H1 (cell line): ENCODE measurements at regions not wholly inside any gene's neighbourhood (a gene's known extent, or its start where the extent isn't known, plus 50 kb on each side); places are given as distances from the start of the nearest gene placed in this dataset.
A peak's percentile ranks its signal among the peaks of the same experiment; 100 is the strongest.

Source experiments
- CTCF ChIA-PET: fragments of 300-600 bp; sonication (Branson Sonifier 250); formaldehyde crosslinking; loops from one replicate; lab custom pipeline; 2021; ENCODE audit not compliant: partially characterized antibody; lab: Charles Lee
- POLR2A ChIA-PET: fragments of 300-600 bp; sonication (Branson Sonifier 250); formaldehyde crosslinking; loops from one replicate; lab custom pipeline; 2021; ENCODE audit warnings: inconsistent platforms; ENCODE audit not compliant: partially characterized antibody; lab: Charles Lee
- DNase-seq, 2 experiments: peaks; one replicate each; pipeline versions ENCODE4 v3.0.0 to v3.0.0-alpha.2; 2010 to 2022; ENCODE audit warnings: low spot score in 2 of 2, low read depth in 1 of 2, mixed read lengths in 1 of 2
- FAIRE-seq: peaks from 2 replicates; lab custom pipeline; 2011; peaks lifted over from hg19 to GRCh38; lab: Jason Lieb, UNC
- H2AFZ ChIP-seq: 2 replicates; pipeline ENCODE4 v1.8.1; 2012; ENCODE audit warnings: low read length, inconsistent platforms
- H2AK5ac ChIP-seq: 2 replicates; pipeline ENCODE4 v1.6.1; 2013; ENCODE audit warnings: low read depth, low read length
- H2BK120ac ChIP-seq: replicated peaks from 2 replicates; pipeline ENCODE3; 2013; ENCODE audit warnings: low read depth, low read length, inconsistent platforms
- H2BK12ac ChIP-seq: 2 replicates; pipeline ENCODE4 v1.6.1; 2013; ENCODE audit warnings: low read depth, low read length
- H2BK15ac ChIP-seq: 2 replicates; pipeline ENCODE4 v1.6.1; 2013; ENCODE audit warnings: low read length
- H2BK20ac ChIP-seq: 2 replicates; pipeline ENCODE4 v1.6.1; 2013; ENCODE audit warnings: low read length
- H2BK5ac ChIP-seq: 2 replicates; pipeline ENCODE4 v1.6.1; 2013; ENCODE audit warnings: low read depth, low read length
- H3K14ac ChIP-seq: 2 replicates; pipeline ENCODE4 v1.6.1; 2013; ENCODE audit warnings: inconsistent platforms; ENCODE audit not compliant: insufficient read length
- H3K18ac ChIP-seq: 2 replicates; pipeline ENCODE4 v1.6.1; 2013; ENCODE audit warnings: low read length; ENCODE audit errors: extremely low read depth
- H3K23ac ChIP-seq: 2 replicates; pipeline ENCODE4 v1.6.1; 2013; ENCODE audit warnings: inconsistent platforms; ENCODE audit not compliant: insufficient read length
- H3K23me2 ChIP-seq: 2 replicates; pipeline ENCODE4 v1.6.1; 2013; ENCODE audit warnings: low read depth, low read length
- H3K27ac ChIP-seq: 2 replicates; pipeline ENCODE4 v1.6.1; 2011; ENCODE audit warnings: low read depth, low read length, inconsistent platforms
- H3K27me3 ChIP-seq, 4 experiments: replicated peaks in 1 of 4; 1 replicate in 1 of 4; 2 replicates in 3 of 4; pipeline versions ENCODE4 v1.6.1 to v1.8.1; 2011 to 2013; ENCODE audit warnings: low read length in 3 of 4, mild to moderate bottlenecking in 3 of 4, inconsistent platforms in 2 of 4, mixed read lengths in 2 of 4, moderate library complexity in 1 of 4; ENCODE audit not compliant: control insufficient read depth in 3 of 4, insufficient read depth in 3 of 4; ENCODE audit errors: extremely low read depth in 1 of 4
- H3K36me3 ChIP-seq, 4 experiments: 2 replicates each; pipeline versions ENCODE4 v1.6.1 to v1.8.1; 2011 to 2013; ENCODE audit warnings: mild to moderate bottlenecking in 4 of 4, low read length in 3 of 4, moderate library complexity in 2 of 4, control low read depth in 1 of 4, inconsistent platforms in 1 of 4; ENCODE audit not compliant: insufficient read depth in 4 of 4, control insufficient read depth in 2 of 4
- H3K4ac ChIP-seq: replicated peaks from 2 replicates; pipeline ENCODE3; 2013; ENCODE audit warnings: low read length, low read depth, mixed read lengths, inconsistent platforms; ENCODE audit not compliant: insufficient read length
- H3K4me1 ChIP-seq, 4 experiments: replicated peaks in 1 of 4; 1 replicate in 1 of 4; 2 replicates in 3 of 4; pipeline versions ENCODE4 v1.6.1 to v1.8.1; 2011 to 2013; ENCODE audit warnings: low read length in 3 of 4, inconsistent platforms in 2 of 4, mixed read lengths in 1 of 4; ENCODE audit not compliant: insufficient read depth in 4 of 4, control insufficient read depth in 3 of 4
- H3K4me2 ChIP-seq, 2 experiments: 2 replicates each; pipeline versions ENCODE4 v1.6.1 to v1.8.1; 2011 to 2013; ENCODE audit warnings: low read depth in 2 of 2, low read length in 2 of 2, control low read depth in 1 of 2, inconsistent platforms in 1 of 2, mild to moderate bottlenecking in 1 of 2; ENCODE audit not compliant: insufficient read depth in 1 of 2
- H3K4me3 ChIP-seq, 4 experiments: fragments of 200-600, 300-600 bp in 1 of 4; sonication (generic), shearing (Covaris generic), sonication (Bioruptor Twin) in 1 of 4; 2 replicates each; pipeline versions ENCODE4 v1.5.1 to v1.8.1; 2011 to 2016; ENCODE audit warnings: low read length in 4 of 4, low read depth in 3 of 4, control low read depth in 2 of 4, inconsistent platforms in 2 of 4, mild to moderate bottlenecking in 2 of 4, mixed read lengths in 1 of 4, moderate library complexity in 1 of 4; ENCODE audit not compliant: insufficient read depth in 2 of 4; ENCODE audit errors: extremely low read depth in 1 of 4
- H3K56ac ChIP-seq: replicated peaks from 2 replicates; pipeline ENCODE3; 2013; ENCODE audit warnings: low read depth, mild to moderate bottlenecking, mixed read lengths, low read length, inconsistent platforms; ENCODE audit not compliant: insufficient read length
- H3K79me1 ChIP-seq: 2 replicates; pipeline ENCODE4 v1.6.1; 2013; ENCODE audit warnings: low read depth, low read length, control low read depth
- H3K79me2 ChIP-seq, 2 experiments: 2 replicates each; pipeline versions ENCODE4 v1.6.1 to v1.8.1; 2012 to 2013; ENCODE audit warnings: low read length in 2 of 2, mild to moderate bottlenecking in 2 of 2, inconsistent platforms in 1 of 2; ENCODE audit not compliant: insufficient read depth in 2 of 2, control insufficient read depth in 1 of 2
- H3K9ac ChIP-seq, 4 experiments: replicated peaks in 1 of 4; 1 replicate in 1 of 4; 2 replicates in 3 of 4; pipeline versions ENCODE4 v1.6.1 to v1.8.1; 2011 to 2013; ENCODE audit warnings: low read depth in 3 of 4, low read length in 3 of 4, control low read depth in 2 of 4, mild to moderate bottlenecking in 2 of 4, moderate library complexity in 2 of 4, inconsistent platforms in 1 of 4; ENCODE audit errors: extremely low read depth in 1 of 4
- H3K9me3 ChIP-seq, 2 experiments: 2 replicates each; pipeline versions ENCODE4 v1.6.1 to v1.8.1; 2012 to 2013; ENCODE audit warnings: mild to moderate bottlenecking in 2 of 2, moderate library complexity in 2 of 2, control low read depth in 1 of 2, inconsistent platforms in 1 of 2, low read depth in 1 of 2, low read length in 1 of 2, mixed read lengths in 1 of 2; ENCODE audit not compliant: insufficient read depth in 2 of 2
- H4K20me1 ChIP-seq, 2 experiments: replicated peaks in 1 of 2; 2 replicates each; pipeline versions ENCODE3 to v1.8.1; 2011 to 2013; ENCODE audit warnings: inconsistent platforms in 2 of 2, low read length in 2 of 2, mild to moderate bottlenecking in 1 of 2; ENCODE audit not compliant: insufficient read depth in 2 of 2, control insufficient read depth in 1 of 2
- H4K5ac ChIP-seq: 2 replicates; pipeline ENCODE4 v1.6.1; 2013; ENCODE audit warnings: low read length, low read depth, mixed read lengths, inconsistent platforms; ENCODE audit not compliant: insufficient read length
- H4K8ac ChIP-seq: 2 replicates; pipeline ENCODE4 v1.8.0; 2013; ENCODE audit warnings: mild to moderate bottlenecking, moderate library complexity, low read length, inconsistent platforms; ENCODE audit not compliant: insufficient read depth; ENCODE audit errors: extremely low read depth
- H4K91ac ChIP-seq: replicated peaks from 2 replicates; pipeline ENCODE3; 2013; ENCODE audit warnings: low read length, mixed read lengths, inconsistent platforms; ENCODE audit not compliant: insufficient read length
- ATF2 ChIP-seq: IDR thresholded peaks from 2 replicates; pipeline ENCODE4 v1.6.1; 2012; ENCODE audit warnings: low read length, inconsistent platforms
- CHD1 ChIP-seq: IDR thresholded peaks from 2 replicates; pipeline ENCODE4 v1.6.1; 2012; ENCODE audit warnings: low read depth, low read length, improper control_type of control experiment
- CREB1 ChIP-seq: IDR thresholded peaks from 2 replicates; pipeline ENCODE4 v1.6.1; 2012; ENCODE audit warnings: inconsistent platforms
- EGR1 ChIP-seq: IDR thresholded peaks from 2 replicates; pipeline ENCODE4 v1.6.1; 2011; ENCODE audit warnings: low read depth, low read length, borderline replicate concordance
- EP300 ChIP-seq, 2 experiments: IDR thresholded peaks; 1 replicate in 1 of 2; 2 replicates in 1 of 2; pipeline ENCODE4 v1.6.1; 2011 to 2012; ENCODE audit warnings: low read depth in 2 of 2, low read length in 2 of 2, mild to moderate bottlenecking in 2 of 2, borderline replicate concordance in 1 of 2, inconsistent platforms in 1 of 2, moderate library complexity in 1 of 2
- HDAC6 ChIP-seq: IDR thresholded peaks from one replicate; pipeline ENCODE4 v1.7.1; 2012; ENCODE audit warnings: low read depth, mild to moderate bottlenecking, inconsistent platforms, low read length, moderate library complexity
- MAX ChIP-seq: IDR thresholded peaks from 2 replicates; pipeline ENCODE4 v1.6.1; 2012; ENCODE audit warnings: inconsistent platforms
- POLR2A ChIP-seq, 2 experiments: IDR thresholded peaks; 1 replicate in 1 of 2; 2 replicates in 1 of 2; pipeline ENCODE4 v1.6.1; 2011; ENCODE audit warnings: low read depth in 2 of 2, low read length in 2 of 2, mild to moderate bottlenecking in 2 of 2; ENCODE audit errors: control extremely low read depth in 1 of 2
- POLR2AphosphoS5 ChIP-seq: IDR thresholded peaks from 2 replicates; pipeline ENCODE4 v1.6.1; 2011; ENCODE audit warnings: low read depth, low read length
- SP4 ChIP-seq: IDR thresholded peaks from 2 replicates; pipeline ENCODE4 v1.6.1; 2012; ENCODE audit warnings: low read length, inconsistent platforms
- SUZ12 ChIP-seq: fragments of 200-600 bp; sonication (generic); IDR thresholded peaks from 2 replicates; pipeline ENCODE4 v1.6.1; 2012; ENCODE audit warnings: mild to moderate bottlenecking, inconsistent platforms, low read length, moderate library complexity, mixed read lengths
- WGBS, 2 experiments: shearing (Covaris generic) in 1 of 2; methylation state at CpG; one replicate each; pipeline versions ENCODE4 v1.1.6 to v1.1.7; 2013 to 2015; ENCODE audit warnings: low lambda C conversion rate in 2 of 2, mixed read lengths in 2 of 2, inconsistent platforms in 1 of 2, low coverage in 1 of 2, missing lambda C conversion rate in 1 of 2; ENCODE audit not compliant: insufficient replicate concordance in 2 of 2, insufficient coverage in 1 of 2, insufficient read length in 1 of 2; ENCODE audit errors: extremely low coverage in 1 of 2, missing lambda C conversion rate in 1 of 2; 5-methylcytosine and 5-hydroxymethylcytosine counted together

GRCh38 chr10:29007748-29008610, 280.9 kb upstream of the LYZL1 start:
- TF ChIP-seq ATF2 (no peak), POLR2A (IDR thresholded peaks at IDR 0.05; ENCODE audit: control extremely low read depth in 1 of 2, low read depth in 2 of 2, low read length in 2 of 2) (no peak), EP300 (IDR thresholded peaks at IDR 0.05; ENCODE audit: borderline replicate concordance in 1 of 2, low read depth in 2 of 2, low read length in 2 of 2) (no peak), HDAC6 (no peak), CREB1 (no peak), POLR2AphosphoS5 (no peak), MAX (no peak), SUZ12 (no peak), CHD1 (no peak), SP4 (no peak), EGR1 (no peak)
- Histone ChIP-seq H3K56ac (no peak overlapping the region), H3K9me3 (no peaks in the 10 kb centered on the region; a peak in 1 of 4 replicates), H3K27ac (no peak overlapping the region), H3K36me3 (no peaks in the 10 kb centered on the region), H3K27me3 (no peaks in the 10 kb centered on the region), H2AK5ac (no peak overlapping the region), H2BK15ac (no peak overlapping the region), H3K14ac (no peak overlapping the region), H2BK20ac (no peak overlapping the region), H3K4me1 (no peaks in the 10 kb centered on the region), H4K8ac (no peak overlapping the region), H2BK5ac (no peak overlapping the region), H4K20me1 (no peaks in the 10 kb centered on the region), H3K23ac (no peak overlapping the region), H2BK120ac (no peak overlapping the region), H3K79me1 (no peaks in the 10 kb centered on the region), H3K23me2 (no peaks in the 10 kb centered on the region), H2BK12ac (0 out of 2 replicates have a peak overlapping the region, but pooled peaks have one; percentile 68), H3K9ac (no peak overlapping the region), H4K91ac (no peak overlapping the region), H4K5ac (no peak overlapping the region), H3K4me3 (no peak overlapping the region), H3K18ac (no peak overlapping the region), H3K79me2 (no peaks in the 10 kb centered on the region), H3K4me2 (no peak overlapping the region), H3K4ac (peak overlapping the region; percentile 79), H2AFZ (no peak overlapping the region)
- WGBS, 2 experiments, result 80% methylated on average over 10 of the region's 10 CpGs; no CpG with 5 or more reads in 1 of the 2 experiments
- ChIA-PET POLR2A (no interaction called here), CTCF (interaction anchor here (1.0 to 1.4 kb wide), 4 partner anchors 14 to 344 kb away, joined by 3 to 4 read pairs (median 4); no protein-coding TSS in a partner anchor)
- FAIRE-seq (no peak), DNase-seq (no peak)
